HG03457 (cell line): ENCODE measurements at regions not wholly inside any gene's neighbourhood (a gene's known extent, or its start where the extent isn't known, plus 50 kb on each side); places are given as distances from the start of the nearest gene placed in this dataset.

Experiments used
- ATAC-seq: cut with Tn5 transposase; IDR thresholded peaks from one replicate; pipeline ENCODE4 v1.9.1; 2021; ENCODE audit warnings: moderate number of reproducible peaks; ENCODE audit not compliant: unreplicated experiment

DNA sequence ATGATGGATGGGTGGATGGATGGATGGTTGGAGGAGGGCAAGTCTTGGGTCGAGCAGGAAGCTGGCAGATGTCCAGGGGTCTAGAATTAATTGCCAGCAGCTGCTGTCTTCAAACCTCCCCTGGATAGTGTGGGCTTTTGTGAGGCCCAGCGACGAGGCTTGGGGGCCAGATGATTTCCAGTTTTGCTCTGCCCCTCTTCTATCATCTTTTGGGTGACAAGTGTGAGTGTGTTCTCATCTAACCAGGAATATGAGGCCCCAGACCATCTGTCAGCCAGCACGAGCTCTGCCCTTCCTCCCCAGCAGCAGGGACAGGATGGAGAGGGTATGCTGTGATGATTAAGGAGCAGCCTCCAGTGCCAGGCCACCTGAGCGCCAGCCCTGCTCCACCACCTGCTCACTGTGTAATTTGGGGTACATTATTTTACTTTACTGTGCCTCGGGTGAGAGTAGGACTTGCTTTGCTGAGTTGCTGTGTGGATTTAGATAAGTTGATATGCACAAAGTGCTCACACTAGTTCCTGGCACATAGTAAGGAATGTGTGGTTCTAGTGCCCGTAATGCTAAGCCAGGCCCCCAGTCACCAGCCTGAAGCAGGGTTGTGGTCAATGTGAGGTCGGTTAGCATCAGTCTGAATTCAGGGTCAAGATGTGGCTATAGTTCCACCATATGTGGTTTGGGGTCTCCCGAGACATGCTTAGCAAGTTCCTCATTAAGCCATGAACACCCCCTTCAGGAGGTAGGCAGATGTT, 251.1 kb downstream of the CYP26B1 start:
- no peak for ATAC-seq

DNA sequence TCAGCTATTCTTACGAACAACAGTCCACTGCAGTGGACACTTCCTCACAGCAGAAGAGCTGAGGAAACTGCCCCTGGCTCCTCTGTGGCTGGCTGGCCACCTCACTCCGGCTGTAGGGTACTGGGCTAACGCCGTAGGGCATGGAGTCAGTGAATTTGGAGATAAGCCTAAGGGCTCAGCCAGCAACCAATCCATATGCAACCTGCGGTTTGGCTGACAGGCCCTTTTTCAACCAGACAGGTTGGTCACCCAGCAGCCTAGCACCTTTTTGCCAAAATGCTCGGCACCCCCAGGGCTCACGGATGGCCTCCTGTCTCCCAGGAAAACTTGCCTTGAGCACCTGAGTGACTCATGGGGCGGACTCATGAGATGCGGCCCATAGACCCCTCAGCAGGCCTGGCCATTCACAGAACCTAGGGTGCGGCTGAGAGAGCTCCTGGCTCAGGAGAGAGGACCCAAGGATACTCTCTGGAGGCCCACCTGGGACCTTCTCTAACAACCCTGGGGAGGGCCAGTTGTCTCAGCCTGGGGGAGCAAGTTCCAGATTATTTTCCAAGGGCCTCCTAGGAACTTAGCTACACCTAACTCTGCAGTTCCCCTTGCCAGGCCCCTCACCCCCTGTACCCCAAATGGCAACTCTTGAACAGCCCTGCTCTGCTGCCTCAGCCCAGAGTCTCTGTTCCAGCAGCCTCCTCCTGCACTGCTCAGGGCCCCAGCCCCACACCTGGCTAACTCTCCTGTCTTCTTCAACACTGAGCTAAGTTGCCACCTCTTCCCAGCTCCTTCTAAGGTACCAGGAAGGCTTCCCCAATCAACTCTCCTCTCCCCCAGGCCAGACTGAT, 252.1 kb downstream of the CYP26B1 start:
- ATAC-seq: no peak

DNA sequence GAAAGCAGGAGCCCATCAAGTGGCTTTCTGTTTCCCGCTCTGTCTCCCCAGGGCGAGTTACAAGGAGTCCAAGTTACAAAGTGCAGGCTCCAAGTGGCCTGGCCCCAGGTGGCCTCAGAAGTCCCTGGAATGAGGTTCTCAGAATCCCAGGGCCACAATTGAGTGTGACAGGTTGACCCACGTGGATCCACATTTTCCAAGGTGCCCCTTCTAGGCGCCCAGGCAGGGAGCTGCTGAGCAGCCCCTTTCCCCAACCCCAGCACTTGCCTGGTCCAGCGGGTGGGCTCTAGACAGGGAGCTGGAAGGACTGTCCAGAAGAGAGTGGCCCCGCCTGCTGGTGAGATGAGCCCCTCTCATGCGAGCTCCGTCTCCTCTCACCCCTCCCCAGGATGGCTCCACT, 253.4 kb downstream of the CYP26B1 start:
- ATAC-seq: no peak

DNA sequence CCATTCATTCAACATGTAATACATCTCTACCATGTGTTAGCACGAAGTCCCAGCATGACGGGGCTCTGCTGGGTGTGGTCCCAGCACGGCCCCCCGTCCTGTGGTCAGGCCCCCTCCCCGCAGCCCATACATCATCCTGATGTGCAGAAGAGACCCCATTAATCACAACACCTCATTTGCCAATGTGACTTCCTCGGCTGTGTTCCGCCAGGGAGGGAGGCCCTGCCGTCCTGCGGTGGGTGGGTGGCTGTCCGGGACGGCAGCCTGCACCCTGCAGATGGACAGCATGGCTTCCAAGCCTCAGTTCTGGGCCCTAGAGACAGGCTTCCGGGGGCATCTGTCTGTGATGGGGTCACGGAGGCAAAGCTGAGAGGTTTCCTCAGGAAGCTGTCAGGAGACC, 254.0 kb downstream of the CYP26B1 start:
- no peak for ATAC-seq

DNA sequence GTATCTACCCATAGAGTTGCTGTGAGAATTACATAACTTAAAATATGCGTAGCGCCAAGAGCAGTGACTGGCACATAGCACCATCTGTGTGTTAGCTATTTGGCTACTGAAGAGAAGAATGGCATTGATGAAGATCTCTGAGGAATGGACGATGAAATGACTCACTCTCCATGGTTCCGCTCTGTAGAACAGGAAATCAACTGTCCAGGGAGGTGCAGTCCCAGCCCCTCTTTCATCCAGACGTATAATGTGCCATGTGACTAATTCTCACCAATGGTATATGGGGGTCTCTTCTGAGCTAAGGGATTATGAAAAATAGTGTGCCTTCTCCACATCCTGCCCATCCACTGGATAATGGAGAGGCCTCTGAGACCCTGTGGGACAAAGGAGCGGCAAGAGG, 254.8 kb downstream of the CYP26B1 start:
- no peak for ATAC-seq

DNA sequence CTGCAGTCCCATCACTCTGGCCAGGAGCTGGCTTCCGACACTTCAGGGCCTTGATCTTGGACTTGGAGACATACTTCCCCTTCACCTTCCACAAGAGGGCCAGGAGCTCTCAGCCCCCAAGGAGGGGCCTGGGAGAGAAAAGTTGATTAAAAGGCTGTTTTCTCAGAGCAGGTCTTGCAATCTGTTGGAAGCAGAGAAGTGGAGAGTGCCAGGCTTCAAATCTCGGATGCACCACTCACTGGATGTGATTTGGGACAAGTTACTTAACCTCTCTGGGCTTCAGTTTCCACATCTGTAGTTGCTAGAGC, 255.3 kb downstream of the CYP26B1 start:
- ATAC-seq: no peak

DNA sequence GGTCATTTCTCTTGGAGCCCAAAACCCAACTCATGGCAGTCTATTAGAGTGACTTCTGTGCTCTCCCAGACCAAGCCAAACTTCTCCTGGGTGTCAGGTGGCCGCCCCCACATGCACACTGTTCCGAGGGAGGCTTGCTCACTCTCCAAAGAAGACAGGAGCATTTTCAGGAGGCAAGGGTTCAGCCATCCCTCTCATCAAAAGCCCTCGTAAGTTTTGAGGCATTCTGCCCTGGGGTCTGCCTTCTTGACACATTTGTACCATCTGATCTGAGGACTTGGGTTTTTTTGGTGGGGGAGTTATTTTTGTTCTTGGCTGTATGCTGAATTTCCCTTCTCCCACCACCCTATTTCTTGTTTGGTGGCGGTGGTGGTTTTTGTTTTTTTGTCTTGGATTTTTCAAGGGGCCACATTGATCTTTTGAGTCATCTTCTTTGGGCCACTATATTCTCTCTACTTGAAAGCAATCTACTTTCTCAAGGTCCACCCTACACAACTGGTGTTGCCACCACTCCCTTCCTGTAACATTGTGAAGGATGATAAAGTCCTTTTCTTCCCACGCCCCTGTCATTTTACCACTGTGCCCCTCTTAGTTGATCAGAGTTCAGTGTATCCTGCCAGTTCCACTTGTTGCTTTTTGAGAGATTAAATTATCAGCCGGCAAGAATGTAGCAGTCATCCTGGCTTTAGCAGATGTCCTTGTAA, 255.8 kb downstream of the CYP26B1 start:
- ATAC-seq: no peak

DNA sequence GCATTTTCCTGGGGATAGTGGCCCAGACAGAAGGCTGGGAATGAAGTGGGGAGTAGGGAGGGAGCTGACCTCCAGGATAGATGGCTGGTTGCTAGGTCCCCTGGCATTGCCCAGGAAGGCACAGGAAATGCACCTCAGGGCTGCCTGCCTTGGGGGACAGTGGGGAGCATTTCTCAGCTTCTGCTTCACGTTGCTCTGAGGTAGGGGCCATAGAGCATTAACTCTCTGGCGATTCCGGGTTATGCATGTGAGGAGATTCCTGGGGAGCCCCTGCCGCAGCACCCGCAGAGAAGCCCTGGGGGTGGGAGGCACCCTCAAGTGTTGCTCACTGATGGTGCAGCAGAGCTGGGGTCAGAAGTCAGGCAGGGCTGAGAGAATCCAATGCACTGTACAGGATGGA, 256.5 kb downstream of the CYP26B1 start:
- ATAC-seq: no peak

DNA sequence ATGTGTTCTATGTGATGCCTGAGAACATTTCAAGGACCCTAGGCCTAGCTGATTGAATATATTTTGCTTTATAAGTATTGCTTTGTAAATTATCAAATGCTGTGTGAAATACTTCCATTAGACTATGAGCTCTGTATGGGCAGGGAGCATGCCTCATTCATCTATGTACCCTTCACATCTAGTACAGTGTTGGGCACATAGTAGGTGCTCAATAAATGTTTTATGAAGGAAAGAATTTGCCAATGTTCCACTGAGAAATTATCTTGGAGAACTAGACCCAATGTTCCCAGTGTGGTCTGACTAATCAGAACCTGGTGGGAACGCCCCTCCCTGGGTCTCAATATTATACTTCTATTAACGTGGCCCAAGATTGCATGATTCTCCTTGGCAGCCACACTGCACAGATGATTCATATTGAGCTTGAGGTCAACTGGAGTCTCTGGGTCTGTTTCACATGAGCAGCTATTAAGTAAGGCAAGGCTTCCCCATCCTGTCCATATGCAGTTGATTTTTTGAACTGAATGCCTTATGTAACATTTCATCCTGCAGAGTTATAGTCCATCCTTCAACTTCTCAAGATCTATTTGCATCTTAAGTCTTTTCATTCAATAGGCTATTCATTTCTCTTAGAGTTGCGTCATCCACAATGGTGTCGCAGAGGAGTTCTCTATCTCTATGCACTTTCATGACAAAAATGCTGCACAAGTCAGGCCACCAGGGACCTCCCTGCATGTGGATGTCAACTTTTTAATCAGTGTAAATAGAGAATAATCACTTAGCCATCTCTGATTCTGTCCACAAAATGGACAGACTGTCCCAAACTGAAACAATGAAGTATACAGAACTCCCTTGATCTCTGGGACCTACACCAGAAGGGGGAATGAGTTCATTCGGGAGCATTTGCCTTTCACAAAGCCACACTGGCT, 257.6 kb downstream of the CYP26B1 start:
- no peak for ATAC-seq

DNA sequence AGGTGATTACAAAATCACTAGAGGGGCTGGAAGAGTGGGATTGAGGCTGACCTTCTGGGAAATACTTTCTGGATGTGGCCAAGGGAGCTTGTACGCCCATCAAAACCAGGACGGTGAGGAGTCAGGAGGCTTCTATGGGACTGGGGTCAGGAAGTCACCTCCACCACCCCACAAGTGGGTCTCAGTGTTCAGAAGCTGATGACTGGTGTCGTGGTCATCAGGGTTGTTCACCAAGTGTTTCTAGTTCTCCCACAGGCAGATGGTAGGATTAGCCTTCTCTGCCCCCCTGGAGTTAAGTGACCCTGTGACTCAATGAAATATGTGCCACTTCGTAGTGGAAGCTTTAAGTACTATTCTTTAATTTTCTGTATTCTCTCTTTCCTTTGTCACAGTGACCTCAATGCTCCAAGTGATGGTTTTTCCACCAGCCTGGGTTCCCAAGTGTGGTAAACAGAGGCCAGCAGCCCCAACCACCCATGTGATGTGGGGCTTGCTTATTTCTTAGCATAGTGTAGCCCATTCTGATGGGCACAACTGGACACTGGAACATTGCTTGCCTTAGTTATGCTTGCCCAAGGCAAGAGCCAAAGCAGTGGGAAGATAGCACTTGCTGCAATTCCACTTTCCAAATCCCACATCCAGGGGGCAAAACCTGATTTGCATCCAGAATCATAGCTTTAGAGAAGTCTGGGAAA, 258.8 kb downstream of the CYP26B1 start:
- ATAC-seq: no peak

DNA sequence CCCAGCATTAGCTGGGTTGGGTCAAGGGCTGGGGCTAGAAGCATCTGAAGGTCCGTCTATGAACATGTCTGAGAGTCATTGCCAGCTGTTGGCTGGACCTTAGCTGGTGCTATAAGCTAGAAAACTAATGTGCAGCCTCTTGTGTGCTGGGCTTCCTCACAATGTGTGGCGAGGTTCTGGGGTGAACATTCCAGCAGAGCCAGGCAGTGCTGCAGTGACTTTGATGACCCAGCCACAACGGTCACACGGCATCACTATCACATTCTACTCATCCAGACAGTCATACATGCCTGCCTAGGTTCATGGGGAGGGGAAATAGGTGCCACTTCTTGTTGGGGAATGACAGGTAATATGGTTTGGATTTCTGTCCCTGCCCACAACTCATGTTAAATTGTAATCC, 260.5 kb downstream of the CYP26B1 start:
- no peak for ATAC-seq

DNA sequence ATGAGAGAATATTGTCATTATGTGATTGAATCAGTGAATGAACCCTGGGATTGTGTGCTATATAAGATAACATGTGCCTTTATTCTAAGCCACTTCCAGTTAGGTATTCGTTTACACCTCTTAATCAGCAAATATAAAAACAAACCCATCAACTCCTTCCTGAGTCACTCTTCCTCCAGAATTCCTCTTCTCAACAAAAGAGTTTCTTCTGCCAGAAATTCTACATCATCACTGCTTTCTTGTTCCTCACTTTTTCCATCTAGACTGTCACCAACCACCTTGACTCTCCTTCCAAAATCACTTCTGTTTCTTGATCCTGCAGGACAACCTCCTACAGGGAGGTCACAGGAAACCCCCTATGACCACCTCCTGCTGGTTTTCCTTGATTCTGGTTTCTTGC, 261.4 kb downstream of the CYP26B1 start:
- ATAC-seq: no peak

DNA sequence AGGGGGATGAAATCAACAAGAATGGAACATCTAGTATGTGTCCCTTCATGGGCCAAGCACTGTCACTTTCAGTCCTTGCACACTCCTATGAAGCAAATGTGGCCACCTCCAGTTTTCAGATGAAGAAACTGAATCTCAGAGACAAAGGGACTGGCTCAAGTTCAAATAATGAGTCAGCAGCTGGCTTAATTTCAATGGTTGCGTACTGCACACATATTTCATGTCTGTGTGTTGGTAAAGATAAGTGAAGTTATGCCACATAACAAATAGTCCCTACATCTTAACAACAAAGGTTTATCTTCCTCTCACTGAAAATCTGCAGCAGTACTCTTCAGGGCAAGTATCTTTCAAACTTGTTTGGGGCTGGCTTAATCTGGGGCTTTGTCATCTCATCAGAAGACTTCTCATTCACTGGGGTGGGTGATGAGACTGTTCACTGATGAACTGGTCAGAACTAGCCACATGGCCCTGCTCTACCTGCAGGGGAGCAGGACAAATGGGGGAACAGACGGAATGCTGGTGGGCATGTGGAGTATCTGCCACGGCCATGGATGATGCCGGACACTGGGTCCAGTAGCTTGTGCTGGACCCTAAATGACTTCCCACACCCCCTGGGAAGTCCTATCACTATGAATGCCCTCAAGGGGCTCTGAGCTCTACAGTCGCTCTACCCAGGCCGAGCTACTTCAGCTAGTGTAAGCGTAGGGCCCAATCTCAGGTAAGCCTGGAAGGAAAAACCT, 263.2 kb downstream of the CYP26B1 start:
- no peak for ATAC-seq

DNA sequence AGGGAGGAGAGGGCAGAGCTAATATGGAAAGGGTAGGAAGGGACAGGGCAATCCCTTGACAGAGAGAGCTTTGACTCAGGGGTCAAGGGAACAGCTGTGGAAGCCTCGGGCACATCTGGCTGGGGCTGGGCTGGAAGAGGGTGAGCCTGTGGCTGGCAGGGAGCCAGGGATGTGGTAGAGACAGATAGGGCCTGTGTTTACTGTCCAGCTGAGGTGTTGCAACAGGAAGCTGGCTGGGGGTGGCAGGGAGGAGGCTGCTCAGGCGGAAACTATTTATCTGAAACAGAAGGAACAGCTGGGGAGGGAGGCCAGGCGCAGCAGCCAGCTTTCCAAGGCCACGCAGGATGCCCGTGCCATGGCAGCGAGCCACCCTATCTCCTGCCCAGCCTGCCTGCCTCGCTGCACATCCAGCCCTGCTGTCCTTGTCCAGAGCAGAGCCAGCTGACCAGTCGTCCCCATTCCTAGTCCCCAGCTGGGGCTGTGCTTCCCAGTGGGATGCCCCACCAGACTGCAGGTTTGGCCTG, 264.7 kb downstream of the CYP26B1 start:
- no peak for ATAC-seq

DNA sequence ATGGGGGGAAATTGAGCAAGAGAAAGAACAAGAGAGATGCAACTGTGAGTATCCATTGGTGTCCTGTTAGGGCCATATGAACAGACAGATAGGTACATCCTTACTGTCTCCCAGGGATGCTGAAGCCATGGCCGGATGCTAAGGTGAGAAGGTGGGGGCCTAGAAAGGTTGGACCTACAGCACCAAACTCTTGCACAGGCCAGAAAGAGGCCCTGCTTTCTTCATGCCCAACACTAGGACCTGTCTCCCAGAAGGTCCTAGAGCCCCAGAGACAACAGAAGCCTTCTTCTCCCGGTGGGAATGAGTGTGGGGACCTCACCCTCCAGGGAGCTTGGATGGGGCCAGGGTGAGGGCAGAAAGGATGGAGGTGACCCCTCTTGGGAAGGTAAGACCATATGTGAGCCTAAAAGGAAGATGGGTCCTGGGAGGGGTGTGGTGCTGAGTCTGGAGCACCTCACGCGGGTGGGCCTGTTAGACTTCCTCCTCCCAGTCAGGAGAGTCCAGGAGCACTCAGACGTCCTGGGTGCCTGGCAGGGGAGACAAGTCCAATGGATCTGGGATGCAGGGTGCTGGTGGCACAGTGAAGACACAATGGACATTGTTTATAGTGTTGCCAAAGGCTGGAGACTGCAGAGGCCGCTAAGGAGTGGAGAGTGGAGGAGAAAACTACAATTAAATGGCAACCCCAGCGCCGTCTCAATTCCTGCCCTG, 265.3 kb downstream of the CYP26B1 start:
- no peak for ATAC-seq

DNA sequence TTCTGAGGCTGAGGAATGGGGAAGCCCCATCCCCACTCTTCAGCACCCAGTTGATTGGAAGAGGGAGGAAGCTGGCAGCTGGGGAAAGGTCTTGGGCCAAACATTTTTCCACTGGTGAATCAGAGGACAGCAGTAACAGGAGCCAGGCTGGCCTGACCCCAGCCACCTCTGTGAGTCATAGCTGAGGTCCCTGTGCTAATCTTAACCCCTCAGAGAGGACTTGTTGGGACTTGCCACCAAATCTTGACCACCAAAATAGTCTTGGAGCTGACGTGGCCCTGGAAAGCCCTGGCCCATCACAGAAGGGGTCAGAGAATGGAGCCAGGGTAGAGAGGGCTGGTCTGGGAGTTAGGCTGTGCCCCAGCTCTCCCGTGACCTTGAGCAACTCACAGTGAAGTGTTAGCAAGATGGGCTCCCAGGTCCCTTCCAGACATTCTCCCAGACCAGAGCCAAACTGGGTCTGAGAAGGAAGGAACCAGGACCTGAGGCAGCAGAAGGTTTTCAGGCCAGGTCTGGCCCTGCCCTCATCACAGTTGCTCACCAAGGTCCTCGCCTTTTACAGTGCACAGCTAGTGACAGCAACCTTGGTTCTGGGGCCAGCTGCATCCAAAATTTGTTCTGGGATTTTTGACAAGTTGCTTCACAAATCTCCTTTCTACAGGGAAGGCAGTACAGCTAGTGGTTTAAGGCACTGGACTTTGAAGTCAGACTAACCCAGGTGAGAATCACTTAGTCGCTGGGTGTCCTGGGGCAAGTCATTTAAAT, 266.6 kb downstream of the CYP26B1 start:
- ATAC-seq: no peak

DNA sequence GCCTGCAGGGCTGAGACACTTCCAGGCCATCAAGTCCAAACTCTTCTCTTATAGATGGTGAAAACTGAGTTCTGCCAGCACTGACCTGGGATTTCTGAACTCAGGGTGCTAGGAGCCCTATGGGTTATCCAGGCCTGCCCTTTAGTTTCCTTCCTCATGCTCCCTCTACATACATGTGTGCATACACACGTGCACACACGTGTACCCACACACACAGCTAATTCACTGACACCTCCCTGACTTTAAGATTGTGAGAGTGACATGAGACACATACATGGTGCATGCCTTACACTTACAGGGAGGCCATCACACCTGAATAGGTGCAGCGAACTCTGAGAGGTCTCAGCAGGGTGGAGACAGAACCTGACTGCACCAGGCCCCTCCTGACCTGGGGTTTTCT, 267.4 kb downstream of the CYP26B1 start:
- no peak for ATAC-seq
